ENCODE measurements at regions not wholly inside any gene's neighbourhood (a gene's known extent, or its start where the extent isn't known, plus 50 kb on each side); places are given as distances from the start of the nearest gene placed in this dataset.
"Not testable (repeated sequence)": the region's sequence is repeated elsewhere in the genome, so short reads cannot be mapped to it uniquely, and the experiment has no call there.

DNA sequence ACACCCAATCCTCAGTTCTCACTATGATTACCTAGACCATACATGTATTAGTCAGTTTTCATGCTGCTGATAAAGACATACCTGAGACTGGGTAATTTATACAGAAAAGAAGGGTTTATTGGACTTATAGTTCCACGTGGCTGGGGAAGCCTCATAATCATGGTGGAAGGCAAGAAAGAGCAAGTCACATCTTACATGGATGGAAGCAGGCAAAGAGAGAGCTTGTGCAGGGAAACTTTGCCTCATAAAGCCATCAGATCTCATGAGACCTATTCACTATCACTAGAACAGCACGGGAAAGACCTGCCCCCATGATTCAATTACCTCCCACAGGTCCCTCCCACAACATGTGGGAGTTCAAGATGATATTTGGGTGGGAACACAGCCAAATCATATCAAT lies 79.5 kb upstream of the FGGY start:
- DNase-seq (ENCODE audit: low read depth), result not testable (repeated sequence)

DNA sequence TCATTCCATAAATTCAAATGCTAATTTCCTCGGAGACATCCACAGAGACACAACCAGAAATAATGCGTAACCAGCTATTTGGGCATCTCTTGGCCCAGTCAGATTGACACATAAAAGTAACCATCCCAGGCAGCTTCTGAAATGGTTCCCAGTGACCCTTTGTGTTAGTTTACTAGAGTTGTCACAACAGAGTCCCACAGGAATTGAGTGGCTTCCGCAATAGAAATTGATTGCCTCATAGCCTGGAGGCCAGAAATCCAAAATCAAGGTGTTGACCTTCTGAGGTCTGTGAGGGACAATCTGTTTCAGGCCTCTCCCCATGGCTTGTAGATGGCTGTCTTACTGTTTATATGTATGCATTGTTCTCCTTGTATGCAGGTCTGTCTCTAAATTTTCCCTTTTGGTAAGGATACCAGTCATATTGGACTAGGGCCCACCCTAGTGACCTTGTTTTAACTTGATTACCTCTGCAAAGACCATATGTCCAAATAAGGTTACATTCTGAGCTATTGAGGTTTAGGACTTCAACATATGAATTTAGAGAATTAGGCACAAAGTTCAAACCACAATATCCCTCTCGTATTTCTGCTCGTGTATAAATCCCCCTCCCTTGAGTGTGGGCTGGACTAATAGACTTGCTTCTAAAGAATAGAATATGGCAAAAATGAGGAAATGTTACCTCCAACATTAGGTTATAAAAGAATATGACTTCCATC lies 78.2 kb upstream of the FGGY start:
- DNase-seq (ENCODE audit: low read depth), result no peak

DNA sequence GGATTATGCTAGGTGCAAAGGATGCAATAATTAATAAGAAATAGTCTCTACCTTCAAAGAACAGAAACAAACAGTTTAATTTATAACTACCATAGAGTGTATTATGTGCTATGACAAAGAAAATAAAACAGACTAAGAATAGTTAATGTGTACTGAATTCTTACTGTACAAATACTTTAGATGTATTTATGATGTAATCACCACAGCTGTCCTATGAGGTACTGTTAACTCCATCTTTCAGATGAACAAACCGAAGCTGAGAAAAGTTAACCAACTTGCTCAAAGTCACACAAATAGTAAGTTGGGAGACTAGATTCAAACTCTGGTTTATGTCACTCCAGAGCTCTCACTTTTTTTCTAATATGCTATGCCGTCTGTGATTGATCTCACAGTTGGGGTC lies 77.0 kb upstream of the FGGY start:
- DNase-seq (ENCODE audit: low read depth), result no peak

DNA sequence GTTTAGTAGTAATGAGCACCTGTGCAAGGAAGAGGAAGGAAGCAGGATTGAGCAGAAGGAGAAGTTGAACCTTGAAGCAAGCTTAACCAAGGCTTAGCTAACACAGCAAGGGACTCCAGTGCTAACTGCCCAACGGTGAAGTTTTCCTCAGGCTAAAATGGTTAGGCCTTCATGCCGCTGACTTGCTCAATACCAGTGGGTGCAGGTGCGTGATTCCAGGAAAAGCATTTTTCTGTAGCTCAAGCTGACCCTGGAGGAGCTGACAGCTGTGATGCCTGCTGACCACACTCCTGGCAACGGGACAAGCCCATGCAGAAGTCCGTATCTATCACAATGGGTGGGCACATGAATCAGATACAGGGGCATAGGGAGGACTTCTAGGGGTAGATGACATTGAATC lies 76.5 kb upstream of the FGGY start:
- no peak for DNase-seq (ENCODE audit: low read depth)

DNA sequence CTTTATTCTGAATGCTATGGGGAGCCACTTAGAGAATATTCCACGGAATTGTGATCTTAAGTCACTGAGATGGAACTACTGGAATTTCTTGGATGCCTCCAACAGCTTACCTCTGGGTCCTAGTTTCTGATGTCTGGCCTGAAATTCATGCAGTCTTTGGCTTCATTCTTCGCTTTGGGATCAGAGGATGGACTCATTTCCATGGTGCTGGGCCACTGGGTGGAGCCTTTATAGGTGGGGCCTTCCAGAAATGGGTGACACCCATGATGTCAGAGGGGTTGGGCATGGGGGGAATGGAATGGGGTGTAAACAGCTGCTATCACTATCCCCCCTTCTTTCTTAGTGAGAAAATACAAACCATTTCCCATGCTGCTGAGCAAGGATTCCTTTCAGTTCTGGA lies 73.7 kb upstream of the FGGY start:
- DNase-seq (ENCODE audit: low read depth), result no peak

DNA sequence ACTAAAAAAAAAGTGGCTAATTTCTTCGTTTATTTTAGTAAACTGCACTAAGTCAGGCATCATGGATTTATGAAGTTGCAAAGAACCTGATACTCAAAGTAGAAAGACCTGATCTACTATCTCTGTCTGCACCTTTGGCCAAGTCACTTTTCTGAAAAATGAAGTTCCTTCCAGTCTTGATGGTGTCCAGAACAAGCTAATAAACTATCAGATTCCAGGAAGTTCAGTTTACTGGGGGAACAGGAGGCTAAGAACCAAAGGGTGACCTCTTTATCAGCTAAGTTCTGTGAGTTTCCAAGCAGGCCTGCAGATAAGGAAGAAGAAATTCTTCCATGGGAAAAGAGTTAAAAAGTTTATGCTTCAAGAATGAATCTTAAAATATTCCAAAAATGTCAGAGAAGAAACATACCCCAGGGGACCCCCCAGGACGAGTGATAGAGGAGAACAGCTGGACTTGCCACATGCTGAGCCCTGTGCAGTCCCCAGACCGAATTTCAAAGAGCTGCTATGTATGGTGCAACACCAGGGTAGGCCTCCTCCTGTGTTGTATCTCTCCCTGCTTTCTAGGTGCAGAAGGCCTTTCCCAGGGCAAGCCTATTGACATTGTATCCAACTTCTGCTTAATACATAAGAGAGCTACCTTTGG lies 72.8 kb upstream of the FGGY start:
- DNase-seq (ENCODE audit: low read depth), result no peak

DNA sequence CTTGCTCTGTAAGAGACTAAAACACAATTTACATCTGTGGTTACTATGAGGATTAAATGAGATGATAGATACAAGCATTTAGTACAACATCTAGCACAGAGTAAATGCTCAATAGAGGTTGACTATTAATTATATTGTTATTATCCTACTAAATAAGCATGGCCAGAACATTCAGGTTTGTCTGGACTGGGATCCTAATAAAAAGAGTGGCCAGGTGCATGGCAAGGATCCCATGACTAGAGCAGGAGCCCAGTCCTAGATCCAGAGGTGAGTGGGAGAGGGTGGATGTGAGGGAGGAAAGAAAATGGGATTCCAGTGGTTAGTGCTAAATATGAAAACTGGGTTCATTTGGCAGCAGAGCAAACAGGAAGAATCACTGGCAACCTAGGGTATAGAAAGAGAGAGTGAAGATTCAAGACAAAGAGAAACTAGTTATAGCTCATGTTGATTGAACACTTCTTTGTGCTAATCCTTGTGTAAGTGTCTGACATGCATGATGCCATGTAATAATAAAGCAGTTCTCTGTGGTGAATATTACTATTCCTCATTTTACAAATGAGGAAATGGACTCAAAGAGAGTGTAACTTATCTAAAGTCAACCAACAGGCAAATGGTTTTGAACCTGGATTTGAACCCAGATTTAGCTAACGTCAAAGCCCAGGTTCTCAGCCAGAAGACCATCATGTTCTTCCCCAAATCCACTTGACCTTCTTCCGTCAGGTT lies 71.1 kb upstream of the FGGY start:
- no peak for DNase-seq (ENCODE audit: low read depth)

DNA sequence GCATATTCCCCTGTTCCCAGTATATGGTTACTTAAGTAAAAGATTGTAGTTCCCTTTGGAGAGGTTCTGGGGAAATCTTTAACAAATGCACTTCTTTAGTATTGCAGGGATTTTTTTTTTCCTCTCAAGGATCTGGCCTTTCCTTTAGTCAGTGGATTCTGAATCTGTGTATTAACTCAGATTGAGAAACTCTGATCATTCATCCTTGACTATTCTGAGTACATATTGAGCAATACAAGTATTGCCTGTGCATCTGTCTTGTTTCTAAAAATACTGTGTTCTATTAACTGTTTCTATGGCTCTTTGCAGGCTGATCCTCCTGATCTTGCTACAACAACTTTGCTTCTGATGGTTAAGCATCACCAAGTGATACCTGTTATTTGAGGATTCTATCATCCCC lies 67.8 kb upstream of the FGGY start:
- no peak for DNase-seq (ENCODE audit: low read depth)

DNA sequence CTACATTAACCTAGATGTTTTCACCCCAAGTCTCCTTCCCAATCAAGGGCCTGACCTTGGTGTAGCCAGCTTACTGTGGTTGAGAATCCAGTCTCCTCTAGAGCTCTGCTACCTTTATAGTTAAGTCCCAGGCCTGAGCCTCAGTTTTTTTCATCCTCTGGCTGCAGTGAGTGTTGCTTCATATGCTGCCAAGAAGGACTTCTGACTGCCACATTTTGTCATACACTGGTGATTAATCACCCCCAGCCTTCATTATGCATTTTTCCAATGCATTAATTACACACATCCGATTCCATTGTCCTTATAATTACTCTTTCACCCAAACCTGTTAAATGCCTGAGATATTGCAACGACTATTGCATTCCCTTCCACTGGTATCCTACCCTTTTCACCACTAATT lies 66.3 kb upstream of the FGGY start:
- DNase-seq (ENCODE audit: low read depth), result no peak

DNA sequence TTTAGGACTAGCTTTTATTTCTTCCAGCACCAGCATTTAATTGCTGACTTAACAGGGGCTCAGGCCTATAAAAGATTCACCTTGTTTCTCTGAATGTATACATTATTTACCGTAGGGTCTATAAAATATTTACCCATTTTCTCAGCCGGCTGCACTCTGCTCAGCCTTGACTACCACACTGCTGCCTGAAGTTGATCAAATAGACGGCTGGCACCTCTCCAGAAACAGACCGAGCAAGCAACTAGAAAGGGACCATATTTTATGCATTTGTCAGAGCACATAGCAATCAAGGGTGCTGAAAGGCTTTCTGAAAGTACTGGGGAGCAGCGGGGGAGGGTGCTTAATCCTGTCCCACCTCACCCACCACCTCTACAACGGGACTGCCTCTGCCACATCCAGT lies 64.7 kb upstream of the FGGY start:
- DNase-seq (ENCODE audit: low read depth), result no peak

DNA sequence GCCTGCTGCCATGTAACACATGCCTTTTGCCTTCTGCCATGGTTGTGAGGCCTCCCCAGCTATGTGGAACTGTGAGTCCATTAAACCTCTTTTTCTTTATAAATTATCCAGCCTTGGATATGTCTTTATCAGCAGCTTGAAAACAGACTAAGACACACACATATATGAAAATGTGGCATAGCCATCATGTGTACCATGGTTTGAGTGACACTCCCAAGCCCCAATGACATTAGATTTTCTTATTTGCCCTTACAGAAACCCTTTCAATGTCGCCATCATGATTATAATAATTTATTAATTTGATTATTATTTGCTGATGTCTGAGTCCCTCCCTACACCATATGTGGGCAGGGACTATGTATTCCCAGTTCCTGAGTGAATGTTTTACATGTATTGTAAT lies 63.5 kb upstream of the FGGY start:
- DNase-seq (ENCODE audit: low read depth), result no peak

DNA sequence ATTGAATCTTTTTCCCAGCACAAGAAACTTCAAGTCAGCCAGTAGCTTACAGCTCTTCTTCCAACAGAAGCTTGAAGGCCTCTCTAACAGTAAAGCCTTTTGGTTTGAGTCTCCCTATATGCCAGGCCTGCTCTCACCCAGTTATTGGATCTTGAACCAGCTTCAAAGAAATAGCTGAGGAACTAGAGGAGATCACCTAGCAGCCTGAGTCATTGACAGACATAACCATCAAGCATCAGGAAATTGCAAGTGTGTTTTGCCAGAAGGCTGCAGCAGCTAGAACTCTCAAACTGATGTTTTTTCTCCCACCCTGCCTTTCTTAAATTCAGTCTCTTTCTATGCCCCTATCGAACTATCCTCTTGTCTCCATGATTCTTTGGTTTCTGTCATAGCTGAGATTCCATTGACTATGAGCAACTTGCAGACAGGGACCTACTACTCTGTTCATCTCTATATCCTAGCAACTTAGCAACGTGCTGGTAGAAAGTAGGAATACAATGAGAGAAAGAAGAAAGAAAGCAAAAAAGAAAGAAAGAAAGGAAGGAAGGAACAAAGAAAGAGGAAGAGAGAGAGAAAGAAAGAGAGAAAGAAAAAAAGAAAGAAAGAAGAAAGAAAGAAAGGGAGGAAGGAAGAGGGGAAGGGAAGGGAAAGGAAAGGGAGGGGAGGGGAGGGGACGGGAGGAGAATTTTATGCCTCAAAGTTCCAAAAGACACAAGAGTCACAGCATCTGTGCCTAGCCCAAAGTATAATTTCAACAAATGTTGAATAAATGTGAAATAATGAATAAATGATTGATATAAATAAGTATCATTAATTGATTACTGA lies 60.0 kb upstream of the FGGY start:
- DNase-seq (ENCODE audit: low read depth), result no peak

DNA sequence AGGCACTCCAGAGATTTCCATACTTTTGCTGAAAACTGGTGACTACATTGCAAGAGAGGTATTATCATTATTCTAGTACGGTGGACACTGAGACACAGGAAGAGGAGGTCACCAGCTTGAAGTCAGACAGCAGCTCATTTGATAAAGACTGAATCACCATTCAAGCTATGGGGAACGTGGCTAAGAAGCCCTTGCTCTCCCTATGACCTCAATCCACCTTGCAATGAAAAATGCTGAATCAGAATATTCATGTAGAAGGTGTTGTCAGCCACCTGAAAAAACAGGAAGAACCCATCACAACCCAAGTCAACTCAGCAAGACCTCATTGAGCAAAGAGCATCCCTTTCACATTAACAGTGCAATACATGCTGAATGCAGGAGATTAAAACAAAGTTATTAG lies 59.0 kb upstream of the FGGY start:
- no peak for DNase-seq (ENCODE audit: low read depth)

DNA sequence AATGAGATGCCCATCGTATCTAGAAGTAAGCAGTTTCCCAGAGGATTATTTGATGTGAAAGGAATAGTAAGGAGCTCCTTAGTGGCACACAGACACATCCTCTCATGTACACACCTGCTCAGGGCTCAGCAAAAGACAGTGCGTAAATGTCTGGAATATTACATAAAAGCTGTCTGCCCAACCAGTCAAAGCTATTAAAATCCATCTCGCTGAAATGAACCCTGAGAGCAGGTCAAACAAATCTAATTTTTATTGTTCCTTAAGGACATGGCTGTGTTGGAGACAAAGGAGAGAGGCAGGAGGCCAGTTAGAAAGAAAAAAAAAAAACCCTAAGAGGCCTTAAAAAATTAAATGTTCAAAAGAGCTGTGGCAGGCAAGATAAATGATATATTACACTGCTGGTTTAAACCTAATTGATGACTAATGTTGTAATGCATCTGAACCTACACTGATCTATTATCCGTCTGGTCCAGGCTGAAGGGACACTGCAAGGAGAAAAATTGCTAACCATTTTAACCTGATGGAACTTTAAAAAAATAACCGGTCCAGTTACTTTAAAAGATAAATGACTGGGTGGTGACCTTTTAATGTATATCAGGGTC lies 58.5 kb upstream of the FGGY start:
- no peak for DNase-seq (ENCODE audit: low read depth)

DNA sequence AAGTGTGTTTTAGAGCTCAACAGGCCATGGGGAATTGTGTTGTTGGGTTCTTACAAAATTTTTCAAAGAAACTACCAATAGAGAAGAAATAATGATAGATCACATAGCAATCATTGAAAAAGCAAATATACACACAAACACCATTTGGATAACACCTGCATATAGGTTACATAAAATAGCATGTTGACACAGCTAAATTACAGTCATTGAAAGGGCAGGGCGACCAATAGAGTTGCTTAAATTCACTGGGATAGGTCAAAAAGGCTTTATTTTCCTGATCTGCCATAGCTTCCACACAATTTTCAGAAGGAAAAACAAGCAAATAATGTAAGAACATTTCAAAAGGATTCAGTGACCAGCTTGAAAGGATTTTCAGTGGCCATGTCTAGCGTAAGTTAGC lies 57.9 kb upstream of the FGGY start:
- no peak for DNase-seq (ENCODE audit: low read depth)

DNA sequence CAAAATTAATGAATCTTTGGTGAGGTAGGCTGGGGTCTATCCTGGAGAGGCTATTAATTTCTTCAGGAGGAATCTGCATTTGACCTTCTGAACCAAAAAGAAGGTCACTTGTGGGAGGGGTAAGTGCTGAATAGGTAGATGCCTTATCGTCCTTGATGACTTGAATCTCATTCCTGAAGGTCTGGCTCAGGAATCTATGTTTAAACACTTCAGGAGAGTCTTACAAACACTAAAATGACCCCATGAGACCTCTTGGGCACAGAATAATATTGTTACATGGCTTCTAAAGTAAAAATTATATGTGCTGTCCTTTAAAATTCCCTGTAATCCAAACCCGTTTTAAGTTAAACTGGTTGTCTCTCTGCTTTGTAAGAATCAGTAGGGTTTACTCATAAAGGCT lies 55.0 kb upstream of the FGGY start:
- no peak for DNase-seq (ENCODE audit: low read depth)

DNA sequence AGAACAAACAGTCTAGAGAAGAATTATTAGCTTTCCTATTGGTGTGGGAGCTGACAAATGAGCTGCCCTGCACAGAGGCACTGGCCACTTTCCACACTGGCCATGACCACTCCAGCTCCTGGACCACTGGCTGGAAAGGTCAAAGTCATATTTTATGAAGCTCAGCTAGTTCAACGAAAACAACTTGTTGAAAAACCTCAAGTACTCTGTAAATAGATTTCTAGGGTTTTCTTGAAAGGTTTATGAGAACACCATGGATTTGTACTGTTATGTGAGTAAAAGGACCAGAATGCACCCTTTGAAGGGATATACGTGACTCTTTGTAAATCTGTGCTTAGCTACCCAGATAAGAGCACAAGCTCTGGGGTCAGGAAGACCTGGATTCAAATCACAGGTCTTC lies 54.5 kb upstream of the FGGY start:
- no peak for DNase-seq (ENCODE audit: low read depth)

DNA sequence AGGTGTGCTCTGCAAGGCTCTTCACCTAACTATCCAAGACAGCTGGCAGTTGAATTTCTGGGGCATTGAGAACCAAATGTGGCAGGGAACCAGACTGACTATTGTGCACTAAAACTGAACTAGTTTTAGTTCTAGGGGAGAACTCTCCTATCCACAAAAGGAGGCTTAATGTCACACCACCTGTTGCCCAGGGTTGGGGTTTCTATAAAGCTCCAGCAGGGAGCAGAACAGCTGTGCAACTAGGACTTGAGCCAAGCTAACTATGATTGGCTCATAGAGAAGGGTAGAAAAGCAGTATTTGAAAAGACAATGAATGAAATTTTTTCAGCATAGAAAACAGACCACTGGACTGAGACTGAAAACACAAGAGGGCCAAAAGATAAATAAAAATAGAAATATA lies 53.3 kb upstream of the FGGY start:
- no peak for DNase-seq (ENCODE audit: low read depth)

DNA sequence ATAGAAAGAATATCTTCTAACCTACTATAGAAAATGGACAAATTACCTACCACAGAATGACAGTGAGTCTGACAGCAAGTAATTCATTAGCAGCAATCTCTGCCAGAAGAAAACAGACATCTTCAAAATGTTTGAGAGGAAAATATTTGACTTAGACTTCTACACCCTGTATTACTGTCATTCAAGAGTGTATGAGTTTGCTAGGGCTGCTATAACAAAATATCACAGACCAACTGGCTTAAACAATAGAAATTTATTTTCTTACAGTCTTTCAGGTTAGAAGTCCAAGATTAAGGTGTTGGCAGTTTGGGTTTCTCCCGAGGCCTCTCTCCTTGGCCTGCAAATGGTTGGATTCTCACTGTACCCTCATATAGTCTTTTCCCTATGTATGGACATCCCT lies 52.9 kb upstream of the FGGY start:
- no peak for DNase-seq (ENCODE audit: low read depth)

DNA sequence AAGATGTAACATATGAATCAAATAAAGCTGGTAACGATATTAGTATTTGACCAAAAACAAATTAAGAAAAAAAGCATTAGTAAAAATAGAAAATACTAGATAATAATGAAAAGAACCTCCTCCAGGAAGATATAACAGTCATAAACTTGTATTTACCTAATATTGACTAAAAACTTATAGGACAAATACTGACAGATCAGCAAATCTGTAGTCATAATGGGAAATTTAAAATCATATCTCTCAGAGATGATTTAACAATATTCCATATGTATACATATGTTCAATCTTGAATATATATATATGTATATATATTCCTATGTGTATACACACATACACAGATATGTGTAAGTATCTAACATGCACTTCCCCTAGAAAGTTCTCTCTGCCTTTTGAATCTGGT lies 52.0 kb upstream of the FGGY start:
- DNase-seq (ENCODE audit: low read depth), result no peak

Measured in stimulated activated CD8-positive, alpha-beta memory T cell treated with anti-CD3 and anti-CD28 coated beads, Interleukin-7, amount 100 ng/mL, for 24 hours (primary cell).